ENCODE measurements at regions not wholly inside any gene's neighbourhood (a gene's known extent, or its start where the extent isn't known, plus 50 kb on each side); places are given as distances from the start of the nearest gene placed in this dataset.

DNA sequence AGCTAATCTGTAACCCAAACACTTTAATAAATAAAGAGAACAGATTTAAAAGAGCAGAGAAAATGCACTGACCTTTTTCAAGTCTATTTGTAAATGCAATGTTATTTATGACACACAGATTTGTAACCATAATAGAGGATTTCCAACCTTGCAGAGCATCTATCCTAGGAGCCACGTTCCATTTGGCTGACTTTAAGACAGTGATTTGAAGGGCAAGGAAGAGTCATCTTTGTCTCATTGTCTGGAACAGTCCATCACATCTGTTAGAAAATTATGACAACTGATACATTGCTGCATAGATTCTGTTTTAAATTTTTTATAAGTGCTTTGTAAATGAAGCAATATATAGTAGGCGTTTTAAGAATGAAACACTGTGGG lies 90.8 kb upstream of the L3MBTL4 start:
- TF ChIP-seq, protein P1, sequence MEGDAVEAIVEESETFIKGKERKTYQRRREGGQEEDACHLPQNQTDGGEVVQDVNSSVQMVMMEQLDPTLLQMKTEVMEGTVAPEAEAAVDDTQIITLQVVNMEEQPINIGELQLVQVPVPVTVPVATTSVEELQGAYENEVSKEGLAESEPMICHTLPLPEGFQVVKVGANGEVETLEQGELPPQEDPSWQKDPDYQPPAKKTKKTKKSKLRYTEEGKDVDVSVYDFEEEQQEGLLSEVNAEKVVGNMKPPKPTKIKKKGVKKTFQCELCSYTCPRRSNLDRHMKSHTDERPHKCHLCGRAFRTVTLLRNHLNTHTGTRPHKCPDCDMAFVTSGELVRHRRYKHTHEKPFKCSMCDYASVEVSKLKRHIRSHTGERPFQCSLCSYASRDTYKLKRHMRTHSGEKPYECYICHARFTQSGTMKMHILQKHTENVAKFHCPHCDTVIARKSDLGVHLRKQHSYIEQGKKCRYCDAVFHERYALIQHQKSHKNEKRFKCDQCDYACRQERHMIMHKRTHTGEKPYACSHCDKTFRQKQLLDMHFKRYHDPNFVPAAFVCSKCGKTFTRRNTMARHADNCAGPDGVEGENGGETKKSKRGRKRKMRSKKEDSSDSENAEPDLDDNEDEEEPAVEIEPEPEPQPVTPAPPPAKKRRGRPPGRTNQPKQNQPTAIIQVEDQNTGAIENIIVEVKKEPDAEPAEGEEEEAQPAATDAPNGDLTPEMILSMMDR (conservative IDR thresholded peaks at IDR 0.05; ENCODE audit: low read length): no peak
- TF ChIP-seq EZH2phosphoT487 (IDR thresholded peaks at IDR 0.05; ENCODE audit: borderline replicate concordance): no peak

All from Loucy (cell line).